Aorta (tissue), 5 donors: ENCODE measurements at regions not wholly inside any gene's neighbourhood (a gene's known extent, or its start where the extent isn't known, plus 50 kb on each side); places are given as distances from the start of the nearest gene placed in this dataset.
A peak's percentile ranks its signal among the peaks of the same experiment; 100 is the strongest.
"Not testable (repeated sequence)": the region's sequence is repeated elsewhere in the genome, so short reads cannot be mapped to it uniquely, and the experiment has no call there.

Experiments
- ATAC-seq: fragments of 200-7000 bp; cut with Tn5 transposase; one replicate; pipeline ENCODE4 v1.9.1; 2022; ENCODE audit warnings: moderate library complexity; ENCODE audit not compliant: low FRiP score
- DNase-seq, 2 donors: peaks; one replicate each; pipeline ENCODE4 v3.0.0-alpha.2; 2020
- H3K27ac ChIP-seq, 2 donors: one replicate each; pipeline ENCODE4 v1.5.1; 2013; ENCODE audit warnings: low read length in 2 of 2, mild to moderate bottlenecking in 2 of 2, moderate library complexity in 2 of 2, control low read depth in 1 of 2, inconsistent platforms in 1 of 2, low read depth in 1 of 2
- H3K27me3 ChIP-seq, 2 donors: one replicate each; pipeline ENCODE4 v1.6.1; 2013; ENCODE audit warnings: control low read depth in 1 of 2, low read length in 1 of 2, mild to moderate bottlenecking in 1 of 2, moderate library complexity in 1 of 2; ENCODE audit not compliant: insufficient read depth in 2 of 2, control insufficient read depth in 1 of 2
- H3K36me3 ChIP-seq, 2 donors: one replicate each; pipeline ENCODE4 v1.6.1; 2013; ENCODE audit warnings: control low read depth in 1 of 2, low read length in 1 of 2, mild to moderate bottlenecking in 1 of 2; ENCODE audit not compliant: insufficient read depth in 2 of 2, control insufficient read depth in 1 of 2
- H3K4me1 ChIP-seq, 2 donors: one replicate each; pipeline ENCODE4 v1.6.1; 2013; ENCODE audit warnings: low read length in 2 of 2, control low read depth in 1 of 2, mild to moderate bottlenecking in 1 of 2, moderate library complexity in 1 of 2; ENCODE audit not compliant: insufficient read depth in 2 of 2, control insufficient read depth in 1 of 2
- H3K4me3 ChIP-seq, 2 donors: one replicate each; pipeline ENCODE4 v1.5.1; 2013; ENCODE audit warnings: low read length in 2 of 2, control low read depth in 1 of 2, mild to moderate bottlenecking in 1 of 2
- H3K9me3 ChIP-seq: one replicate; pipeline ENCODE4 v1.6.1; 2013; ENCODE audit warnings: mild to moderate bottlenecking, low read length; ENCODE audit not compliant: control insufficient read depth
- WGBS, 2 donors: extraction: QIAGEN DNeasy Blood & Tissue Kit; methylation state at CpG; one replicate each; pipeline ENCODE4 v1.1.7; 2013; 5-methylcytosine and 5-hydroxymethylcytosine counted together
- intact Hi-C, 2 donors: fragments of 100-400 bp; cut with DNase I; formaldehyde crosslinking; loops; one replicate each; pipeline versions ENCODE4 v1.14.2 to v1.15.0; 2022
- donor health status: healthy with polysubstance abuse.
- donor health status: Bipolar disorder and iron deficiency.
- donor health status: DM: no; HTN: no; CAD: no.
- donor health status: DM: no; HTN: no; CAD: no.
- donor health status: DM: yes; HTN: yes; CAD: no.

GRCh38 chr1:80540149-80540548, 1260.6 kb upstream of the ADGRL2 start:
- Histone ChIP-seq H3K27ac (no peak overlapping the region), H3K27me3 (no peaks in the 10 kb centered on the region), H3K4me3 (no peak overlapping the region), H3K4me1 (no peaks in the 10 kb centered on the region), H3K36me3 (no peaks in the 10 kb centered on the region), H3K9me3 (no peaks in the 10 kb centered on the region)
- ATAC-seq, result no peak
- intact Hi-C loops, result no loop called here
- DNase-seq, result no peak
- 86 to 91% methylated on average over 1 of the region's 1 CpG for WGBS, 2 donors

GRCh38 chr1:80539298-80539697, 1261.4 kb upstream of the ADGRL2 start:
- not testable (repeated sequence) for ATAC-seq
- 95 to 99% methylated on average over 8 of the region's 8 CpGs for WGBS, 2 donors

GRCh38 chr1:80536461-80536860, 1264.3 kb upstream of the ADGRL2 start:
- intact Hi-C loops, result no loop called here
- no peaks in the 10 kb centered on the region for H3K36me3 ChIP-seq
- no peak for ATAC-seq
- H3K4me3 ChIP-seq, result no peak overlapping the region
- 93 to 97% methylated on average over 4 of the region's 4 CpGs for WGBS, 2 donors
- DNase-seq, result no peak
- H3K4me1 ChIP-seq, result peaks cover 0 to 3% of the 10 kb centered on the region in 2 donors
- no peak overlapping the region for H3K27ac ChIP-seq
- H3K9me3 ChIP-seq, result no peaks in the 10 kb centered on the region
- no peaks in the 10 kb centered on the region for H3K27me3 ChIP-seq

More at GRCh38 chr1:80539298-80539697, 1261.4 kb upstream of the ADGRL2 start:
- H3K36me3 ChIP-seq, H3K4me1 ChIP-seq, H3K9me3 ChIP-seq, DNase-seq, H3K27ac ChIP-seq, H3K27me3 ChIP-seq, H3K4me3 ChIP-seq, intact Hi-C loops: not testable (repeated sequence)

- H3K27me3 ChIP-seq, result no peaks in the 10 kb centered on the region
Observed at GRCh38 chr1:80535466-80535865, 1265.3 kb upstream of the ADGRL2 start.

GRCh38 chr1:80534606-80535360, 1266.0 kb upstream of the ADGRL2 start:
- Histone ChIP-seq H3K27me3 (no peaks in the 10 kb centered on the region), H3K27ac (no peak overlapping the region), H3K4me3 (no peak overlapping the region), H3K4me1 (peaks cover 0 to 3% of the 10 kb centered on the region in 2 donors), H3K9me3 (no peaks in the 10 kb centered on the region), H3K36me3 (no peaks in the 10 kb centered on the region)
- intact Hi-C loops, result no loop called here
- no peak for DNase-seq
- WGBS, 2 donors, result 81 to 82% methylated on average over 2 of the region's 2 CpGs
- no peak for ATAC-seq

More at GRCh38 chr1:80535466-80535865, 1265.3 kb upstream of the ADGRL2 start:
- WGBS, 2 donors, result 92 to 95% methylated on average over 2 of the region's 2 CpGs
- no peak for DNase-seq
- intact Hi-C loops, result no loop called here
- Histone ChIP-seq H3K27ac (no peak overlapping the region), H3K4me3 (no peak overlapping the region), H3K4me1 (peaks cover 0 to 3% of the 10 kb centered on the region in 2 donors), H3K36me3 (no peaks in the 10 kb centered on the region), H3K9me3 (no peaks in the 10 kb centered on the region)
- ATAC-seq, result no peak

- peaks cover 0 to 3% of the 10 kb centered on the region in 2 donors for H3K4me1 ChIP-seq
- H3K4me3 ChIP-seq, result no peak overlapping the region
- WGBS, 2 donors, result 16 to 19% methylated on average over 2 of the region's 2 CpGs
- intact Hi-C loops, result no loop called here
- no peaks in the 10 kb centered on the region for H3K27me3 ChIP-seq
- no peaks in the 10 kb centered on the region for H3K36me3 ChIP-seq
- no peaks in the 10 kb centered on the region for H3K9me3 ChIP-seq
- no peak for DNase-seq
- H3K27ac ChIP-seq, result no peak overlapping the region
- no peak for ATAC-seq
Observed at GRCh38 chr1:80533775-80534334, 1266.9 kb upstream of the ADGRL2 start.

- ATAC-seq (no peak), DNase-seq (no peak)
- Histone ChIP-seq H3K36me3 (no peaks in the 10 kb centered on the region), H3K27ac (no peak overlapping the region), H3K27me3 (no peaks in the 10 kb centered on the region), H3K9me3 (no peaks in the 10 kb centered on the region), H3K4me3 (no peak overlapping the region), H3K4me1 (peaks cover 0 to 3% of the 10 kb centered on the region in 2 donors)
- 53 to 54% methylated on average over 2 of the region's 2 CpGs for WGBS, 2 donors
- intact Hi-C loops, result no loop called here
Observed at GRCh38 chr1:80533093-80533492, 1267.6 kb upstream of the ADGRL2 start.

GRCh38 chr1:80531182-80531581, 1269.6 kb upstream of the ADGRL2 start:
- DNase-seq, result no peak
- Histone ChIP-seq H3K27ac (no peak overlapping the region), H3K4me3 (no peak overlapping the region), H3K9me3 (no peaks in the 10 kb centered on the region), H3K36me3 (no peaks in the 10 kb centered on the region), H3K27me3 (no peaks in the 10 kb centered on the region), H3K4me1 (peaks cover 0 to 3% of the 10 kb centered on the region in 2 donors)
- WGBS, 2 donors, result 56 to 66% methylated on average over 2 of the region's 2 CpGs
- intact Hi-C loops, result no loop called here
- ATAC-seq, result peak; percentile 22

- no peaks in the 10 kb centered on the region for H3K36me3 ChIP-seq
- ATAC-seq, result no peak
- no peaks in the 10 kb centered on the region for H3K27me3 ChIP-seq
- H3K4me3 ChIP-seq, result no peak overlapping the region
- intact Hi-C loops, result no loop called here
- WGBS, 2 donors, result 61 to 71% methylated on average over 2 of the region's 2 CpGs
- no peaks in the 10 kb centered on the region for H3K9me3 ChIP-seq
- peaks cover 0 to 3% of the 10 kb centered on the region in 2 donors for H3K4me1 ChIP-seq
- H3K27ac ChIP-seq, result no peak overlapping the region
- DNase-seq, result no peak
Observed at GRCh38 chr1:80529546-80529945, 1271.2 kb upstream of the ADGRL2 start.
